ENCODE measurements at regions not wholly inside any gene's neighbourhood (a gene's known extent, or its start where the extent isn't known, plus 50 kb on each side); places are given as distances from the start of the nearest gene placed in this dataset.
"Not testable (repeated sequence)": the region's sequence is repeated elsewhere in the genome, so short reads cannot be mapped to it uniquely, and the experiment has no call there.

GRCh38 chr10:80025281-80025680 is 53.2 kb upstream of the TMEM254 start:
- H3K4me3 ChIP-seq (ENCODE audit: insufficient read depth, low read depth, low read length) = no peak overlapping the region
- no peaks in the 10 kb centered on the region for H3K36me3 ChIP-seq (replicated peaks; ENCODE audit: control insufficient read depth, insufficient read depth, low read length)
- DNase-seq = no peak
- no peaks in the 10 kb centered on the region for H3K27me3 ChIP-seq (ENCODE audit: control insufficient read depth, insufficient read depth, low read length)

- not testable (repeated sequence) for DNase-seq; H3K36me3 ChIP-seq (replicated peaks; ENCODE audit: control insufficient read depth, insufficient read depth, low read length); H3K27me3 ChIP-seq (ENCODE audit: control insufficient read depth, insufficient read depth, low read length); H3K4me3 ChIP-seq (ENCODE audit: insufficient read depth, low read depth, low read length)
These were observed 56.0 kb upstream of the TMEM254 start for GRCh38 chr10:80022408-80023001.

- H3K36me3 ChIP-seq (replicated peaks; ENCODE audit: control insufficient read depth, insufficient read depth, low read length); H3K4me3 ChIP-seq (ENCODE audit: insufficient read depth, low read depth, low read length); H3K27me3 ChIP-seq (ENCODE audit: control insufficient read depth, insufficient read depth, low read length); DNase-seq: not testable (repeated sequence)
These were observed 60.0 kb upstream of the TMEM254 start for GRCh38 chr10:80018406-80018984.

GRCh38 chr10:80017186-80017585 is 61.3 kb upstream of the TMEM254 start:
- H3K27me3 ChIP-seq (ENCODE audit: control insufficient read depth, insufficient read depth, low read length); H3K4me3 ChIP-seq (ENCODE audit: insufficient read depth, low read depth, low read length); H3K36me3 ChIP-seq (replicated peaks; ENCODE audit: control insufficient read depth, insufficient read depth, low read length); DNase-seq: not testable (repeated sequence)

GRCh38 chr10:80015911-80016830 is 62.3 kb upstream of the TMEM254 start:
- DNase-seq = peak; percentile 4
- Histone ChIP-seq H3K36me3 (replicated peaks; ENCODE audit: control insufficient read depth, insufficient read depth, low read length) (no peaks in the 10 kb centered on the region), H3K4me3 (ENCODE audit: insufficient read depth, low read depth, low read length) (no peak overlapping the region), H3K27me3 (ENCODE audit: control insufficient read depth, insufficient read depth, low read length) (no peaks in the 10 kb centered on the region)

GRCh38 chr10:80013139-80013538 is 64.2 kb upstream of the SFTPD start:
- H3K4me3 ChIP-seq (ENCODE audit: insufficient read depth, low read depth, low read length); H3K36me3 ChIP-seq (replicated peaks; ENCODE audit: control insufficient read depth, insufficient read depth, low read length); H3K27me3 ChIP-seq (ENCODE audit: control insufficient read depth, insufficient read depth, low read length); DNase-seq: not testable (repeated sequence)

- not testable (repeated sequence) for H3K4me3 ChIP-seq (ENCODE audit: insufficient read depth, low read depth, low read length); DNase-seq; H3K36me3 ChIP-seq (replicated peaks; ENCODE audit: control insufficient read depth, insufficient read depth, low read length); H3K27me3 ChIP-seq (ENCODE audit: control insufficient read depth, insufficient read depth, low read length)
These were observed 62.2 kb upstream of the SFTPD start for GRCh38 chr10:80011144-80011543.

- DNase-seq = no peak
- Histone ChIP-seq H3K4me3 (ENCODE audit: insufficient read depth, low read depth, low read length) (no peak overlapping the region), H3K27me3 (ENCODE audit: control insufficient read depth, insufficient read depth, low read length) (no peaks in the 10 kb centered on the region), H3K36me3 (replicated peaks; ENCODE audit: control insufficient read depth, insufficient read depth, low read length) (no peaks in the 10 kb centered on the region)
These were observed 51.6 kb upstream of the SFTPD start for GRCh38 chr10:80000541-80000940.

All from H7 (cell line).